ENCODE measurements at regions not wholly inside any gene's neighbourhood (a gene's known extent, or its start where the extent isn't known, plus 50 kb on each side); places are given as distances from the start of the nearest gene placed in this dataset.

DNA sequence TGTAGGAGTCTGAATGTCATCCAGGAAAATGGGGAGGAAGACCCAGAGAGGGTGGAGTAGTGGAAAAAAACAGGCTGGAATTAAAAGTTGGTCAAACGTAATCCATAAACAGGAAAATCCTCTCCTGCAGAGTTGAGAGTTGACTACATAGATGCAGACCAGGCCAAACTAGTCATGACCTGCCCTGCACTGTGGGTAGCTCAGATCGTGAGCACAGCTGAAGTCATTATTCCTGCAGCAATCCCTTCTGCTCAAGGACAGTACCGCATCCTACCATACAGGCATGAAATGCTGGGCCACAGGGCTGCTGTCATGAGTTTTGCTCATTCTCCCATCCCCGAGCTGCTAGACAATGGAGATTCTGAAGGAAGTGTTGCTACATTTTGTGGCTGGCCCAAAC is 352.2 kb downstream of the EN1 start:
- FAIRE-seq = no peak

DNA sequence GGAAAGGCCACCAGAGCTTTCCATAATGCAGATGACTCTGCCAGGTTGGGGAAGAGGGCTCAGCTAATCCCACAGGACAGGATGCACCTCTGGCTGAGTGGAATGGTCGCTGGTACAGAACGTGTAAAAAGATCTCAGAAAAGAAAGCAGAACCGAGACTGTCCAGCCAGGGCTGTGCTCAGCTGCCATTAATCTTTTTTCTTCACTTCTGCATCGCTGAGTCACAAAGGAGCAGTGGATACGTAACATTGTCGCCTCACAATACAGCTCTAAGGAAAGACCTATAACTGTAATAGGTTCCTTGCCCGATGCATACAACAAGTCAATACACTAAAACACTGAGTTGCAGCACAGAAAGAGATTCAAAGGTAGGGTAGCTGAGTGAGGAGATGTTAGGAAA is 354.2 kb downstream of the EN1 start:
- no peak overlapping the region for H3K4me3 ChIP-seq (ENCODE audit: low read depth, low read length)
- FAIRE-seq (no peak), DNase-seq (ENCODE audit: low read depth) (no peak)
- no peaks in the 10 kb centered on the region for H3K27me3 ChIP-seq (ENCODE audit: control insufficient read depth, insufficient read depth, low read length)
- TF ChIP-seq, protein P1, sequence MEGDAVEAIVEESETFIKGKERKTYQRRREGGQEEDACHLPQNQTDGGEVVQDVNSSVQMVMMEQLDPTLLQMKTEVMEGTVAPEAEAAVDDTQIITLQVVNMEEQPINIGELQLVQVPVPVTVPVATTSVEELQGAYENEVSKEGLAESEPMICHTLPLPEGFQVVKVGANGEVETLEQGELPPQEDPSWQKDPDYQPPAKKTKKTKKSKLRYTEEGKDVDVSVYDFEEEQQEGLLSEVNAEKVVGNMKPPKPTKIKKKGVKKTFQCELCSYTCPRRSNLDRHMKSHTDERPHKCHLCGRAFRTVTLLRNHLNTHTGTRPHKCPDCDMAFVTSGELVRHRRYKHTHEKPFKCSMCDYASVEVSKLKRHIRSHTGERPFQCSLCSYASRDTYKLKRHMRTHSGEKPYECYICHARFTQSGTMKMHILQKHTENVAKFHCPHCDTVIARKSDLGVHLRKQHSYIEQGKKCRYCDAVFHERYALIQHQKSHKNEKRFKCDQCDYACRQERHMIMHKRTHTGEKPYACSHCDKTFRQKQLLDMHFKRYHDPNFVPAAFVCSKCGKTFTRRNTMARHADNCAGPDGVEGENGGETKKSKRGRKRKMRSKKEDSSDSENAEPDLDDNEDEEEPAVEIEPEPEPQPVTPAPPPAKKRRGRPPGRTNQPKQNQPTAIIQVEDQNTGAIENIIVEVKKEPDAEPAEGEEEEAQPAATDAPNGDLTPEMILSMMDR (IDR thresholded peaks at IDR 0.05; ENCODE audit: insufficient read depth, low read length, severe bottlenecking) = no peak
- H3K36me3 ChIP-seq (ENCODE audit: control insufficient read depth, insufficient read depth, low read length) = no peaks in the 10 kb centered on the region

More for the DNA sequence above, 352.2 kb downstream of the EN1 start:
- TF ChIP-seq, protein P1 (IDR thresholded peaks at IDR 0.05; ENCODE audit: insufficient read depth, low read length, severe bottlenecking) = no peak
- DNase-seq (ENCODE audit: low read depth) = peak; percentile 51
- Histone ChIP-seq H3K4me3 (ENCODE audit: low read depth, low read length) (no peak overlapping the region), H3K36me3 (ENCODE audit: control insufficient read depth, insufficient read depth, low read length) (no peaks in the 10 kb centered on the region), H3K27me3 (ENCODE audit: control insufficient read depth, insufficient read depth, low read length) (no peaks in the 10 kb centered on the region)

DNA sequence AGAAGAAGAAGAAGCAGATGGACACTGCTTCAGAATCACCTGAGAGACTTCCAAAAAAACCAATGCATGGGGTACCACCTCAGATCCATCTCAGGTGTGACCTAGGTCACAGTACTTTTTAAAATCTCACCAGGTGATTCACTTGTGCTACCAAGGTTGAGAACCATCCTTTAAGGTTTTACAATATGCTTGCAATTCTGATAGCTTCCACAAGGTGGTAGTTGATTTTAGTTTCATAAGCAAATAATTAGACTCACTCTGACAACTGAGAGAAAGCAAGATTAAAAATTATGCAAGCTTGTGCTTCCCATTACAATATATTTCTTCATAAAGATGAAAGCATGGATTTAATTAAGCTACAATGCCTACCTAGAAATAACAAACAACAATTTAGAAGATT is 355.1 kb downstream of the EN1 start:
- Histone ChIP-seq H3K4me3 (ENCODE audit: low read depth, low read length) (no peak overlapping the region), H3K27me3 (ENCODE audit: control insufficient read depth, insufficient read depth, low read length) (no peaks in the 10 kb centered on the region), H3K36me3 (ENCODE audit: control insufficient read depth, insufficient read depth, low read length) (no peaks in the 10 kb centered on the region)
- TF ChIP-seq, protein P1 (IDR thresholded peaks at IDR 0.05; ENCODE audit: insufficient read depth, low read length, severe bottlenecking) = peak; percentile 14
- FAIRE-seq = no peak
- peak; percentile 29 for DNase-seq (ENCODE audit: low read depth)

DNA sequence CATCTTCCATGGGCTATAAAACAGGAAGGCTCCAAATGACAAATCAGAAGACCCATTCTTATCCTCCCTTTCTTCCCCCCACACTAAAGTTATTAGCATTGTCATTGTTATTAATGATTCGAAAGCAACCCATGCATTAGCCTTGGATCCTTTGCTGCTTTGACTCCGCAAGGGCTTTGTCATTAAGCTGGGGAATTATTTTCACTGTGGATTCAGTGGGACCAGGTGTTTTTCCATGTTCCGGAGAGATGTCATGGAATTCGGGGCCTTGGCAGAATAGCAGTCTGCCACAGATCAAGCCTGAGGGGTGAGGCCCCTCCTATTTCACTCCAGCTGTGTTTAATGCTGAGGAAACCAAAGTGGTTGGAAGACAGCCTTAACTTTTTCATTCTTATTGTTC is 357.1 kb downstream of the EN1 start:
- FAIRE-seq (no peak), DNase-seq (ENCODE audit: low read depth) (no peak)
- Histone ChIP-seq H3K4me3 (ENCODE audit: low read depth, low read length) (no peak overlapping the region), H3K27me3 (ENCODE audit: control insufficient read depth, insufficient read depth, low read length) (no peaks in the 10 kb centered on the region), H3K36me3 (ENCODE audit: control insufficient read depth, insufficient read depth, low read length) (no peaks in the 10 kb centered on the region)
- TF ChIP-seq, protein P1 (IDR thresholded peaks at IDR 0.05; ENCODE audit: insufficient read depth, low read length, severe bottlenecking) = no peak

DNA sequence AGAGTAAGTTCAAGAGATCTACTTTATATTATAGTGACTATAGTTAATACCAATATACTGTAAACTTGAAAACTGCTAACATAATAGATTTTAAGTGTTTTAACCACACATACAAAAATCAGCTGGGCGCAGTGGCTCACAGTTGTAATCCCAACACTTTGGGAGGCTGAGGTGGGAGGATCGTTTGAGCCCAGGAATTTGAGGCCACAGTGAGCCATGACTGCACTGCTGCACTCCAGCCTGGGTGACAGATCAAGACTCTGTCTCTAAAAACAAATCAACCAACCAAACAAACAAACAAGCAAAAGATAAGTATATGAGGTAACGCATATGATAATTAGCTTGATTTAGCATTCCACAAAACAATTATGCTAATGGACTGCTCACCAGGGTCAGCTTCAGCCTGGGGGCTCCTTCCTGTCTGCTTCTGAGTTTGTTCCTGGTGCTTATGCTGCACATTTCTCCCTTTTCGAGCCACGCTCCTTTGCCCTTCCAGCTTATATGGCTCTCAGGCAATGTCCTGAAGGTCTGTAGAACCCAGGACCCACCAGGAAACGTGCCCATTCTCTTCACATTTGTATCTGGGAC is 357.6 kb downstream of the EN1 start:
- FAIRE-seq (no peak), DNase-seq (ENCODE audit: low read depth) (no peak)
- Histone ChIP-seq H3K36me3 (ENCODE audit: control insufficient read depth, insufficient read depth, low read length) (no peaks in the 10 kb centered on the region), H3K27me3 (ENCODE audit: control insufficient read depth, insufficient read depth, low read length) (no peaks in the 10 kb centered on the region), H3K4me3 (ENCODE audit: low read depth, low read length) (no peak overlapping the region)
- TF ChIP-seq, protein P1 (IDR thresholded peaks at IDR 0.05; ENCODE audit: insufficient read depth, low read length, severe bottlenecking) = no peak

DNA sequence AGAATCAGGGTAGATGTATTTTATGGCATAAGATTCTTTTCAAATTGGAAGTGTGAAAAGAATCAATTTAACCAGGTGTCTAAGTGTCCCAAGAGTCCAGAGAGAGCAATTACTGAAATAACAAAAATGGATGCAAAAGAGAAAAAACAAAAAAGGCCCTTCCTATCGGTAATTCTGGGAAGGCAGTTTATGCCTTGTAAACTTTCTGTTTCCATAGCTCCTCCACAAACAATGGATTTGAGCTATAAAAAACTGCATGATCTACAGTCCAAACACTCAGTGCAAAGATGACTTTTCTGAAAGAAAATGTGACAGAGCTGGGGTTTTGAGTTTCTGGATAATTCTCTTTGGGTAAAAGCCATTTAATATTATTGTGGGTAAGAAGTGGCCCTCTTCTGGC is 366.1 kb downstream of the EN1 start:
- FAIRE-seq (no peak), DNase-seq (ENCODE audit: low read depth) (no peak)
- Histone ChIP-seq H3K36me3 (ENCODE audit: control insufficient read depth, insufficient read depth, low read length) (no peaks in the 10 kb centered on the region), H3K27me3 (ENCODE audit: control insufficient read depth, insufficient read depth, low read length) (no peaks in the 10 kb centered on the region), H3K4me3 (ENCODE audit: low read depth, low read length) (no peak overlapping the region)
- TF ChIP-seq, protein P1 (IDR thresholded peaks at IDR 0.05; ENCODE audit: insufficient read depth, low read length, severe bottlenecking) = no peak

All from bronchial epithelial cell (primary cell).